ENCODE measurements at regions not wholly inside any gene's neighbourhood (a gene's known extent, or its start where the extent isn't known, plus 50 kb on each side); places are given as distances from the start of the nearest gene placed in this dataset.
A peak's percentile ranks its signal among the peaks of the same experiment; 100 is the strongest.

DNA sequence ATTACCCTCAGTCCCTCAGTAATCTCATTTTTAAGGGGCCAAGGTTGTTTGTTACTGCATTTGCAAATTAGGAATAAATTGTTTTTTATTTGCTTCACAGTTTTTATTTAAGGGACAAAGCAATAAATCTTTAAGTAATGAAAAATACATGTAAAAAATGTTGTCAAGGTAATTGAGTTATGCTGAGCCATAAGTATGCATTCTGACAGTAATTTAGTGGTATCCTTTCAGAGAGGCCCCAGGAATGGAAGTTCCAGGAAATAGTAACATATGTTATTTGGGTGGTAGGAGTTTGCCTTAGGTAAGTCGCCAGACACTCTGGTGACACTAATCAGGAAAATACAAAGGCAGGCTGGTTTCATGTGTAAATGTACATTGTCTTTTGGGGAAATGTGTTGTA is 1787.9 kb upstream of the WWC1 start:
- no peaks in the 10 kb centered on the region for H3K79me2 ChIP-seq (ENCODE audit: insufficient read depth)
- no peaks in the 10 kb centered on the region for H3K27me3 ChIP-seq (replicated peaks; ENCODE audit: insufficient read depth)
- no peak overlapping the region for H3K4me2 ChIP-seq (ENCODE audit: unreplicated experiment)
- in situ Hi-C loops (cut with MboI) = no loop called here
- 17 to 25% methylated on average over 1 of the region's 1 CpG for WGBS, 2 experiments (ENCODE audit: low coverage in 1 of 2, low lambda C conversion rate in 2 of 2, missing lambda C conversion rate in 2 of 2)
- H3K9me2 ChIP-seq (ENCODE audit: insufficient read depth) = no peaks in the 10 kb centered on the region
- no peaks in the 10 kb centered on the region for H3F3A ChIP-seq (ENCODE audit: insufficient read depth)
- no peak for TF ChIP-seq EZH2phosphoT487 (IDR thresholded peaks at IDR 0.05; ENCODE audit: insufficient read depth, low read depth)
- no peak for TF ChIP-seq EZH2 (IDR thresholded peaks at IDR 0.05; ENCODE audit: insufficient read depth, poor library complexity, severe bottlenecking)
- no peak overlapping the region for H2AFZ ChIP-seq
- no peak overlapping the region for H3K4me3 ChIP-seq
- H3K27ac ChIP-seq = no peak overlapping the region
- H3K9me3 ChIP-seq (ENCODE audit: low read depth) = no peaks in the 10 kb centered on the region
- no peak overlapping the region for H3K9ac ChIP-seq
- H3K36me3 ChIP-seq (ENCODE audit: low read depth) = no peaks in the 10 kb centered on the region
- no peak for DNase-seq
- H4K20me1 ChIP-seq (ENCODE audit: insufficient read depth) = no peaks in the 10 kb centered on the region
- no peaks in the 10 kb centered on the region for H3K4me1 ChIP-seq (ENCODE audit: insufficient read depth)

DNA sequence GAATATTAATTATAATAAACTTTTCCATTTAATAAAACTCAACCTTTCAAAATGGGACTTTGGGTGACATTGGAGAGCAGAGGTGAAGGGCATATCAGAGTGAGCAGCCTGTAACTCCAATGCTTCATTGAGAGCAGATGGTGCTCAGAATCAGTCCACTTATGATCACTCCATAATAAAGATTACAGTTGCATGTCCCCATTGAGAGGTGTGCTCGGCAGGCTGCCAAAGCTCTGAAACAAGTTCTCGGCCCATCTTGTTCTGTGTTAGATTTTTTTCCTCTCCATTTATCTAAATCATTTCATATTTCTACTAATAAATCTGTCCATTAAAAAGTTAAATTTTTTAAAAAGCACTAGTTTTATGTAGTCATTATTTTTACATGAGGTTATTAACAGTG is 1786.4 kb upstream of the WWC1 start:
- Histone ChIP-seq H3K4me2 (ENCODE audit: unreplicated experiment) (no peak overlapping the region), H3F3A (ENCODE audit: insufficient read depth) (no peaks in the 10 kb centered on the region), H3K36me3 (ENCODE audit: low read depth) (no peaks in the 10 kb centered on the region), H4K20me1 (ENCODE audit: insufficient read depth) (no peaks in the 10 kb centered on the region), H3K4me1 (ENCODE audit: insufficient read depth) (no peaks in the 10 kb centered on the region), H3K27ac (no peak overlapping the region), H3K9me3 (ENCODE audit: low read depth) (no peaks in the 10 kb centered on the region), H2AFZ (no peak overlapping the region), H3K9me2 (ENCODE audit: insufficient read depth) (no peaks in the 10 kb centered on the region), H3K9ac (no peak overlapping the region), H3K79me2 (ENCODE audit: insufficient read depth) (no peaks in the 10 kb centered on the region), H3K27me3 (replicated peaks; ENCODE audit: insufficient read depth) (no peaks in the 10 kb centered on the region), H3K4me3 (no peak overlapping the region)
- DNase-seq = no peak
- TF ChIP-seq EZH2 (IDR thresholded peaks at IDR 0.05; ENCODE audit: insufficient read depth, poor library complexity, severe bottlenecking) (no peak), EZH2phosphoT487 (IDR thresholded peaks at IDR 0.05; ENCODE audit: insufficient read depth, low read depth) (no peak)
- in situ Hi-C loops (cut with MboI) = no loop called here
- 28 to 30% methylated on average over 2 of the region's 2 CpGs for WGBS, 2 experiments (ENCODE audit: low coverage in 1 of 2, low lambda C conversion rate in 2 of 2, missing lambda C conversion rate in 2 of 2)

DNA sequence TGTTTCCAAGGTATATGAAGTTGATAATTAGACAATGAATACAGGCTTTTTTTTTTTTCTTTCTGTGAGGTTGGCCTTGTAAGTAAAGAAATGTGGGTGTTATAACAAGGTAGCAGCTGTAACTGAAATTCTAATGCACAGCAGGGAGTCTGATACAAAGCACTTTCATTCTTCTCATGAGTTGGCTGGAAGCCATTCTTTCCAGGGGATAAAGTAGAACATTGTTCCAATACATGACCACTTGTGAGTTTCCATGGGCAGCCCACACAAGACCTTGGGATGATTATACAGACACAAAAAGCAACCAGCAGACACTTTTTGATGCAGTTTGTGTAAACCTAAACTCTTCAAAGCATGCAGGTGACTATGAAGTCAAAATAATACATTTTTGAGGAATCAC is 1785.9 kb upstream of the WWC1 start:
- TF ChIP-seq EZH2phosphoT487 (IDR thresholded peaks at IDR 0.05; ENCODE audit: insufficient read depth, low read depth) (no peak), EZH2 (IDR thresholded peaks at IDR 0.05; ENCODE audit: insufficient read depth, poor library complexity, severe bottlenecking) (no peak)
- no peak for DNase-seq
- H4K20me1 ChIP-seq (ENCODE audit: insufficient read depth) = no peaks in the 10 kb centered on the region
- H3F3A ChIP-seq (ENCODE audit: insufficient read depth) = no peaks in the 10 kb centered on the region
- no peaks in the 10 kb centered on the region for H3K4me1 ChIP-seq (ENCODE audit: insufficient read depth)
- H3K4me2 ChIP-seq (ENCODE audit: unreplicated experiment) = no peak overlapping the region
- H3K9me2 ChIP-seq (ENCODE audit: insufficient read depth) = no peaks in the 10 kb centered on the region
- no peaks in the 10 kb centered on the region for H3K27me3 ChIP-seq (replicated peaks; ENCODE audit: insufficient read depth)
- no peaks in the 10 kb centered on the region for H3K36me3 ChIP-seq (ENCODE audit: low read depth)
- in situ Hi-C loops (cut with MboI) = no loop called here
- H3K9ac ChIP-seq = no peak overlapping the region
- H3K27ac ChIP-seq = no peak overlapping the region
- no peaks in the 10 kb centered on the region for H3K9me3 ChIP-seq (ENCODE audit: low read depth)
- H3K79me2 ChIP-seq (ENCODE audit: insufficient read depth) = no peaks in the 10 kb centered on the region
- no peak overlapping the region for H2AFZ ChIP-seq
- H3K4me3 ChIP-seq = no peak overlapping the region

DNA sequence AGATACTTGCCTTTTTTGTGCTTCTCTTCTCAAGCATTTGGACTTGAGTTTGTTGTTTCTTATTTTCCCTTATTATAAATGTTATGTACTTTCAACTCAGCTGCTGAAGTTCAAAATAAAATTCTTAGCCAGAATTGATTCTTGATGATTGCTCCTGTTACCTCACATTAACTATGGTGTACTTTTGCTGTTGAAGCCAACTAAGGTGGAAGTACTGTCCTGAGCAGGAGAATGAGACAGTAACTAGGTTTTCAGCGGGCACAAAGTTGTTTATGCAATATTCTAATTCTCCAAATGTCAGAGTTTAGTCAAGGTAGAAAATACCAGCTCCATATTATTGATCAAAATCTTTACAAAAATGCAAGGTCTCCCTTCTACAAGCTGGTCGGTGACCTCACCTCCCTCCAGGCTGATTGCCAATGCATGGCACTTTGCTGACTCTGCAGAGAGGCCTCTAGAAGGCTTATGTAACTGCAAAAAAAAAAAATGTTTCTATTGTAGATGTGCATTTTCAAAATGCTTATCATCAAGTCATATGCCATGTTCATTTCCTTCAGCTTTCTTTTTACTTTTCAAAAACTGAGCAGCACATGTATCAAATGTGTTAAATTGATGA is 1783.5 kb upstream of the WWC1 start:
- no peaks in the 10 kb centered on the region for H3K9me3 ChIP-seq (ENCODE audit: low read depth)
- 11 to 13% methylated on average over 2 of the region's 2 CpGs for WGBS, 2 experiments (ENCODE audit: low coverage in 1 of 2, low lambda C conversion rate in 2 of 2, missing lambda C conversion rate in 2 of 2)
- H3K4me3 ChIP-seq = no peak overlapping the region
- H3K79me2 ChIP-seq (ENCODE audit: insufficient read depth) = no peaks in the 10 kb centered on the region
- no peak overlapping the region for H3K9ac ChIP-seq
- no peaks in the 10 kb centered on the region for H3K27me3 ChIP-seq (replicated peaks; ENCODE audit: insufficient read depth)
- no peaks in the 10 kb centered on the region for H3K36me3 ChIP-seq (ENCODE audit: low read depth)
- no peaks in the 10 kb centered on the region for H3F3A ChIP-seq (ENCODE audit: insufficient read depth)
- DNase-seq = no peak
- H3K4me2 ChIP-seq (ENCODE audit: unreplicated experiment) = no peak overlapping the region
- H3K9me2 ChIP-seq (ENCODE audit: insufficient read depth) = no peaks in the 10 kb centered on the region
- TF ChIP-seq EZH2 (IDR thresholded peaks at IDR 0.05; ENCODE audit: insufficient read depth, poor library complexity, severe bottlenecking) (no peak), EZH2phosphoT487 (IDR thresholded peaks at IDR 0.05; ENCODE audit: insufficient read depth, low read depth) (no peak)
- H3K27ac ChIP-seq = no peak overlapping the region
- no peak overlapping the region for H2AFZ ChIP-seq
- H4K20me1 ChIP-seq (ENCODE audit: insufficient read depth) = no peaks in the 10 kb centered on the region
- H3K4me1 ChIP-seq (ENCODE audit: insufficient read depth) = no peaks in the 10 kb centered on the region
- in situ Hi-C loops (cut with MboI) = no loop called here

DNA sequence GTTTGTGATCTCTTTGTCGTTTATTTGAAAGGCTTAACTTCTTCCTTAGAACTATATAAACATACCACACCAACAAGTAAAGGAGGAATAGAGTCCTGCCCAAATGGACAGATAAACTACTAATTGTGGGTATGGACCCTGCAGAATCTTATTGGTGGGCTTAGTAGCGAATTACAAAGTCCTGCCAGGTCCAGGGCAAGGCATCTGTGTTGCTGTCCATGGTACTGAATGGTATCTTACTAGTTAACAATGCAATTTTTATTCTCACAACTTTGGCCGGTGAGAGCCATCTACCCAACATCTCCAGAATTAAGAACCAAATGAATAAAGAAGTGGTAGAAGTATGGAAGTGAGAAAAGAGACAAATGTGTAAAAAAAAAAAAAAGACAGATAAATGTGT is 1782.4 kb upstream of the WWC1 start:
- H4K20me1 ChIP-seq (ENCODE audit: insufficient read depth) = no peaks in the 10 kb centered on the region
- H3F3A ChIP-seq (ENCODE audit: insufficient read depth) = no peaks in the 10 kb centered on the region
- H3K9me2 ChIP-seq (ENCODE audit: insufficient read depth) = no peaks in the 10 kb centered on the region
- H2AFZ ChIP-seq = no peak overlapping the region
- no peaks in the 10 kb centered on the region for H3K36me3 ChIP-seq (ENCODE audit: low read depth)
- no peaks in the 10 kb centered on the region for H3K27me3 ChIP-seq (replicated peaks; ENCODE audit: insufficient read depth)
- no peak overlapping the region for H3K4me2 ChIP-seq (ENCODE audit: unreplicated experiment)
- H3K9ac ChIP-seq = no peak overlapping the region
- TF ChIP-seq EZH2 (IDR thresholded peaks at IDR 0.05; ENCODE audit: insufficient read depth, poor library complexity, severe bottlenecking) = no peak
- no peak for TF ChIP-seq EZH2phosphoT487 (IDR thresholded peaks at IDR 0.05; ENCODE audit: insufficient read depth, low read depth)
- no peaks in the 10 kb centered on the region for H3K79me2 ChIP-seq (ENCODE audit: insufficient read depth)
- 9 to 19% methylated on average over 3 of the region's 3 CpGs for WGBS, 2 experiments (ENCODE audit: low coverage in 1 of 2, low lambda C conversion rate in 2 of 2, missing lambda C conversion rate in 2 of 2)
- no peak overlapping the region for H3K27ac ChIP-seq
- H3K4me1 ChIP-seq (ENCODE audit: insufficient read depth) = no peaks in the 10 kb centered on the region
- in situ Hi-C loops (cut with MboI) = no loop called here
- H3K4me3 ChIP-seq = no peak overlapping the region
- no peaks in the 10 kb centered on the region for H3K9me3 ChIP-seq (ENCODE audit: low read depth)
- DNase-seq = peak; percentile 2
